CD4-positive, CD25-positive, alpha-beta regulatory T cell (primary cell): ENCODE measurements at regions not wholly inside any gene's neighbourhood (a gene's known extent, or its start where the extent isn't known, plus 50 kb on each side); places are given as distances from the start of the nearest gene placed in this dataset.
A peak's percentile ranks its signal among the peaks of the same experiment; 100 is the strongest.

Source experiments
- ATAC-seq, 2 donors: fragments of 150-1000 bp; cut with Tn5 transposase; one replicate each; pipeline ENCODE4 v1.10.0; 2021; ENCODE audit warnings: low read depth in 2 of 2, moderate number of reproducible peaks in 2 of 2, moderate library complexity in 1 of 2
- DNase-seq, 3 donors: peaks; one replicate each; pipeline versions ENCODE4 v3.0.0 to v3.0.0-alpha.2; 2012 to 2022; ENCODE audit warnings: mixed read lengths in 1 of 3
- H3K27ac ChIP-seq: one replicate; pipeline ENCODE4 v1.7.0; 2013; ENCODE audit warnings: mild to moderate bottlenecking, low read length; ENCODE audit not compliant: insufficient read depth, poor library complexity, severe bottlenecking
- H3K27me3 ChIP-seq: one replicate; pipeline ENCODE4 v1.7.0; 2013; ENCODE audit warnings: low read length; ENCODE audit not compliant: control insufficient read depth, insufficient read depth
- H3K36me3 ChIP-seq: one replicate; pipeline ENCODE4 v1.7.0; 2013; ENCODE audit warnings: mild to moderate bottlenecking, low read length, moderate library complexity; ENCODE audit not compliant: control insufficient read depth, insufficient read depth
- H3K4me1 ChIP-seq: 2 replicates; pipeline ENCODE4 v1.7.0; 2013; ENCODE audit warnings: mild to moderate bottlenecking, low read length; ENCODE audit not compliant: insufficient read depth, control insufficient read depth, poor library complexity, severe bottlenecking
- H3K4me3 ChIP-seq: one replicate; pipeline ENCODE4 v1.7.0; 2013; ENCODE audit warnings: low read depth, mild to moderate bottlenecking, low read length, moderate library complexity
- H3K9me3 ChIP-seq, 2 experiments: 1 replicate in 1 of 2; 2 replicates in 1 of 2; pipeline ENCODE4 v1.7.0; 2013; ENCODE audit warnings: low read length in 2 of 2, mild to moderate bottlenecking in 1 of 2, moderate library complexity in 1 of 2; ENCODE audit not compliant: control insufficient read depth in 2 of 2
- H3K27ac Mint-ChIP-seq, 3 donors: one replicate each; pipeline ENCODE4 v1.8.0; 2020 to 2022; ENCODE audit warnings: mild to moderate bottlenecking in 3 of 3, mixed read lengths in 3 of 3, moderate library complexity in 2 of 3
- H3K27me3 Mint-ChIP-seq: one replicate; pipeline ENCODE4 v1.8.0; 2022; ENCODE audit warnings: mild to moderate bottlenecking, mixed read lengths
- H3K36me3 Mint-ChIP-seq: one replicate; pipeline ENCODE4 v1.8.0; 2020; ENCODE audit warnings: mixed read lengths
- H3K4me1 Mint-ChIP-seq, 4 donors: one replicate each; pipeline ENCODE4 v1.8.0; 2020 to 2022; ENCODE audit warnings: mixed read lengths in 4 of 4, mild to moderate bottlenecking in 1 of 4
- H3K4me3 Mint-ChIP-seq, 4 donors: one replicate each; pipeline ENCODE4 v1.8.0; 2020 to 2022; ENCODE audit warnings: mild to moderate bottlenecking in 4 of 4, mixed read lengths in 4 of 4, moderate library complexity in 3 of 4
- H3K9me3 Mint-ChIP-seq, 7 donors: one replicate each; pipeline ENCODE4 v1.8.0; 2020 to 2022; ENCODE audit warnings: mixed read lengths in 7 of 7, mild to moderate bottlenecking in 3 of 7, moderate library complexity in 2 of 7

DNA sequence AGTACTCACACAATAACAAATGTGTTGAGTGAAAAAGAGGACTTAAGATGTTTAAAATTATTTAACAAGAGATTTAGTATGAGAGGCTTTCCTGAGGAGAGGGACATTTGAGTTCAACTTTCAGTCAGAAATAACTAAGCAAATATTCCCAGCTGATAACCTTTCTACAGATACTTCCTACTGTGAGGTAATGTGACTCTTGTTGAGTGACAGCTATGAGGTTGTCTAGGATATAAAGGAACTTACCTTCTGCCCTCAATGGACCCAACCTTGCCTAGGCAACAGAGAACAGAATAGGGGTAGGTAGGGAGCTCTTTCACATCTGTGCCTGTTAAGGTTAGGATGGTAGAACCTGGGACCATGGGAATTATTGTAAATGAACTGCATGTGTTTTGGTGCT is 54.7 kb downstream of the GLUD2 start:
- Mint-ChIP-seq H3K9me3 (peaks cover 0 to 3% (median 0%) of the 10 kb centered on the region in 7 donors), H3K36me3 (no peaks in the 10 kb centered on the region), H3K4me1 (no peaks in the 10 kb centered on the region), H3K27me3 (no peaks in the 10 kb centered on the region), H3K4me3 (no peak overlapping the region), H3K27ac (no peak overlapping the region)
- H3K4me3 ChIP-seq, result no peak overlapping the region
- no peak for ATAC-seq
- no peaks in the 10 kb centered on the region for H3K4me1 ChIP-seq
- DNase-seq, result no peak
- no peaks in the 10 kb centered on the region for H3K9me3 ChIP-seq
- H3K36me3 ChIP-seq, result no peaks in the 10 kb centered on the region
- no peaks in the 10 kb centered on the region for H3K27me3 ChIP-seq
- H3K27ac ChIP-seq, result no peak overlapping the region

GRCh38 chrX:121103381-121103780 is 56.0 kb downstream of the GLUD2 start:
- Mint-ChIP-seq H3K27ac (no peak overlapping the region), H3K27me3 (no peaks in the 10 kb centered on the region)

DNA sequence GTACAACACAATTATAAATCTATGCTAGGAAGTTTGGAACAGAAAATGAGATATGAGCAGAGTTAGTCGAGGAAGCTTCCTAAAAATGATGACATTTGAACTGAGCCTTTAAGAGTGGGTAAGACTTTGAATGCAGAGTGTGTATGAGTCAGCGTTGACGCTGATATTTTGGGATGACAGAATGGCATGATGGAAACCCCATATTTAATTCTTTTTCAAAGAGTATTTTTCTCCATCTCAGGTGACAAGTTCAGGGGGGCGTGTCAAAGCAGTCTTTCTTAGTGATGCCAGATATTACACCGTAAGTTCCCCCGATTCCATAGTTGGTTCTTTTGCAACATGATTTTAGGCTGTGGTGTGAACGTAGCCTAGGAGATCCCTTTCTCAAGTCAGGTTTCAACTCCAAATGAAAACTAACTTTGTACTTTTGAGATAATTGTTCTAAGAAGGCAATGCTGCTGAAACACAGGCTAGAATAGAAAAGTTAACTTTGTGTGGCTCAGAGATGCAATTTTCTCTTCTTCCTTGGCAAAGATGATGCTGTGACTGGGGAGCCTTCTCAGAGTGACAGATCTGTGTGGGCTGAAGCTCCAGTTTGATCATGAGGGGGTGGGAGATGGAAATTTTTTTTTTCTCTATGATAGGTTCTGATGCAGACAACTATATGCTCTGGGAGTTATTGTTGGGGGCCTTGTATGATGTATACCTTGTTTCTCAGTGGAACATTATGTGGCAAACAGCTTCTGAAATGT is 59.2 kb downstream of the GLUD2 start:
- Mint-ChIP-seq H3K9me3 (peaks cover 0 to 3% (median 0%) of the 10 kb centered on the region in 7 donors), H3K4me3 (no peak overlapping the region), H3K4me1 (no peaks in the 10 kb centered on the region), H3K27me3 (no peaks in the 10 kb centered on the region), H3K27ac (no peak overlapping the region), H3K36me3 (no peaks in the 10 kb centered on the region)
- H3K4me3 ChIP-seq, result no peak overlapping the region
- H3K4me1 ChIP-seq, result no peaks in the 10 kb centered on the region
- H3K9me3 ChIP-seq, result no peaks in the 10 kb centered on the region
- H3K27me3 ChIP-seq, result no peaks in the 10 kb centered on the region
- ATAC-seq (no peak), DNase-seq (no peak)
- no peak overlapping the region for H3K27ac ChIP-seq
- H3K36me3 ChIP-seq, result no peaks in the 10 kb centered on the region

More at GRCh38 chrX:121103381-121103780, 56.0 kb downstream of the GLUD2 start:
- H3K4me1 ChIP-seq, result no peaks in the 10 kb centered on the region
- H3K36me3 ChIP-seq, result no peaks in the 10 kb centered on the region
- no peaks in the 10 kb centered on the region for H3K27me3 ChIP-seq
- DNase-seq (no peak), ATAC-seq (no peak)
- no peaks in the 10 kb centered on the region for H3K4me1 Mint-ChIP-seq
- no peaks in the 10 kb centered on the region for H3K9me3 ChIP-seq
- no peak overlapping the region for H3K27ac ChIP-seq
- H3K9me3 Mint-ChIP-seq, result peaks cover 0 to 3% (median 0%) of the 10 kb centered on the region in 7 donors
- H3K36me3 Mint-ChIP-seq, result no peaks in the 10 kb centered on the region
- no peak overlapping the region for H3K4me3 Mint-ChIP-seq
- H3K4me3 ChIP-seq, result no peak overlapping the region

DNA sequence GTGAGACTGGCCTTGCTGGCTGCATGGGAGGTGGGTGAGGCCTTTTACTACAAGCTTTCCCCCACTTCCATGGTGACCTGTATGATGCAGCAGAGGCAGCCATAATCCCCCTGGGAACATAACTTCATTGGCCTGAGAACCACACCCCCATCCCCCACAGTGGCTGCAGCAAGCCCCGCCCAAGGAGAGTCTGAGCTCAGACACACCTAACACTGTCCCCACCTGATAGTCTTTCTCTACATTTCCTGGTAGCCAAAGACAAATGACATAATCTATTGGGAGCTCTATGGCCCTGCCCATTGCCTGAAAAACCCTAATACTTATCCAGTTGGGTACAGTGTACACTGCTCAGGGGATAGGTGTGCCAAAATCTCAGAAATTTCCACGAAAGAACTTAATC is 62.6 kb downstream of the GLUD2 start:
- DNase-seq, result no peak
- Histone ChIP-seq H3K4me3 (no peak overlapping the region), H3K9me3 (no peaks in the 10 kb centered on the region), H3K4me1 (no peaks in the 10 kb centered on the region), H3K27me3 (no peaks in the 10 kb centered on the region), H3K36me3 (no peaks in the 10 kb centered on the region), H3K27ac (no peak overlapping the region)
- H3K36me3 Mint-ChIP-seq, result no peaks in the 10 kb centered on the region
- H3K4me3 Mint-ChIP-seq, result no peak overlapping the region
- H3K27me3 Mint-ChIP-seq, result no peaks in the 10 kb centered on the region
- ATAC-seq, result no peak
- peaks cover 0 to 5% (median 0%) of the 10 kb centered on the region in 7 donors for H3K9me3 Mint-ChIP-seq
- H3K4me1 Mint-ChIP-seq, result no peaks in the 10 kb centered on the region
- H3K27ac Mint-ChIP-seq, result no peak overlapping the region

DNA sequence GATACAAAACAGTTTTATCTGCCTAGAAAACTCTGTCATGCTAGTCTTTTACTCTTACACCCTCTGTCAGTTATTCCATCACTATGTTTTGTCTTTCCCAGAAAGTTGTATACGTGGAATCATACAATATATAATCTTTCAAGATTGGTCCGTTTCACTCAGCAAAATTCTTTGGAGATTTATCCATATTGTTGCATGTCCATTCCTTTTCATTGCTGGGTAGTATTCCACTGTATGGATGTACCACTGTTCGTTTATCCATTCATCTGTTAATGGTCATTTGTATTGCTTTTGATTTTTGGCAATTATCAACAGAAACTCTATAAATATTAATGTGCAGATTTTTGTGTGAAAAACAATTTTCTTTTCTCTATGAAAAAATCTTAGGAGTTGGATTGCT is 63.1 kb downstream of the GLUD2 start:
- Histone ChIP-seq H3K27ac (no peak overlapping the region), H3K36me3 (no peaks in the 10 kb centered on the region), H3K4me1 (no peaks in the 10 kb centered on the region), H3K9me3 (no peaks in the 10 kb centered on the region), H3K4me3 (no peak overlapping the region), H3K27me3 (no peaks in the 10 kb centered on the region)
- Mint-ChIP-seq H3K9me3 (peaks cover 0 to 5% (median 0%) of the 10 kb centered on the region in 7 donors), H3K27ac (no peak overlapping the region), H3K27me3 (no peaks in the 10 kb centered on the region), H3K4me3 (no peak overlapping the region), H3K4me1 (no peaks in the 10 kb centered on the region), H3K36me3 (no peaks in the 10 kb centered on the region)
- ATAC-seq (no peak), DNase-seq (no peak)

DNA sequence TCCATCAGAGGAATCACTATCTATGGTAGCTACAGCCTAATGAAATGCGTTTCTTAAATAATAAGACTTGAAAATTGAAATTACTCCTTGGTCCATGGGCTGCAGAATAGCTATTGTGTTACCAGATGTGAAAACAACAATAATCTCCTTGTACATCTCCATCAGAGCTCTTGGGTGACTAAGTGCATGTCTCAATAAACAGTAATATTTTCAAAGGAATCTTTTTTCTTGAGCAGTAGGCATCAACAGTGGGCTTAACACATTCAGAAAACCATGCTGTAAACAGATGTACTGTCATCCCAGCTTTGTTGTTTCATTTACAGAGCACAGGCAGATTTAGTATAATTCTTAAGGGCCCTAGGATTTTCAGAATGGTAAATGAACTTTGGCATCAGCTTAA is 67.3 kb downstream of the GLUD2 start:
- Mint-ChIP-seq H3K4me3 (no peak overlapping the region), H3K4me1 (no peaks in the 10 kb centered on the region), H3K27me3 (no peaks in the 10 kb centered on the region), H3K27ac (peak overlapping the region in 1 of 3 donors; percentile 56), H3K9me3 (peaks cover 0 to 5% (median 0%) of the 10 kb centered on the region in 7 donors), H3K36me3 (no peaks in the 10 kb centered on the region)
- H3K9me3 ChIP-seq, result no peaks in the 10 kb centered on the region
- DNase-seq (no peak), ATAC-seq (no peak)
- no peak overlapping the region for H3K4me3 ChIP-seq
- no peaks in the 10 kb centered on the region for H3K4me1 ChIP-seq
- no peaks in the 10 kb centered on the region for H3K27me3 ChIP-seq
- no peaks in the 10 kb centered on the region for H3K36me3 ChIP-seq
- H3K27ac ChIP-seq, result no peak overlapping the region

- H3K4me3 ChIP-seq, result no peak overlapping the region
- H3K4me1 ChIP-seq, result no peaks in the 10 kb centered on the region
- Mint-ChIP-seq H3K27ac (no peak overlapping the region), H3K4me3 (no peak overlapping the region), H3K4me1 (no peaks in the 10 kb centered on the region), H3K9me3 (peaks cover 0 to 3% (median 0%) of the 10 kb centered on the region in 7 donors), H3K27me3 (no peaks in the 10 kb centered on the region), H3K36me3 (no peaks in the 10 kb centered on the region)
- H3K27me3 ChIP-seq, result no peaks in the 10 kb centered on the region
- H3K36me3 ChIP-seq, result no peaks in the 10 kb centered on the region
- H3K9me3 ChIP-seq, result no peaks in the 10 kb centered on the region
- no peak for ATAC-seq
- no peak for DNase-seq
- no peak overlapping the region for H3K27ac ChIP-seq
These were observed 73.5 kb downstream of the GLUD2 start for GRCh38 chrX:121120690-121121605.
